WERI-Rb-1 (cell line): ENCODE measurements at regions not wholly inside any gene's neighbourhood (a gene's known extent, or its start where the extent isn't known, plus 50 kb on each side); places are given as distances from the start of the nearest gene placed in this dataset.

Experiments used
- DNase-seq: peaks from one replicate; pipeline ENCODE4 v3.0.0-alpha.2; 2020
- H3K27ac ChIP-seq: fragments of 250-450 bp; sonication (Bioruptor Pico); 2 replicates; pipeline ENCODE4 v1.5.1; 2020; ENCODE audit warnings: mild to moderate bottlenecking, moderate library complexity
- H3K27me3 ChIP-seq: fragments of 250-450 bp; sonication (Bioruptor Pico); 2 replicates; pipeline ENCODE4 v1.5.1; 2021; ENCODE audit warnings: mild to moderate bottlenecking, low read depth, moderate library complexity; ENCODE audit not compliant: insufficient read depth, severe bottlenecking
- H3K36me3 ChIP-seq: fragments of 250-450 bp; sonication (Bioruptor Pico); 2 replicates; pipeline ENCODE4 v1.5.1; 2020; ENCODE audit warnings: mild to moderate bottlenecking, moderate library complexity
- H3K4me3 ChIP-seq: 2 replicates; pipeline ENCODE4 v1.5.1; 2011; ENCODE audit warnings: low read depth, mild to moderate bottlenecking, control low read depth, low read length
- H3K9me3 ChIP-seq: fragments of 250-450 bp; sonication (Bioruptor Pico); 2 replicates; pipeline ENCODE4 v1.5.1; 2021; ENCODE audit warnings: mild to moderate bottlenecking, moderate library complexity; ENCODE audit not compliant: severe bottlenecking
- TF ChIP-seq, protein P1 (sequence below): IDR thresholded peaks from 2 replicates; pipeline ENCODE4 v1.5.1; 2011; ENCODE audit warnings: low read depth, mild to moderate bottlenecking, control low read depth, inconsistent platforms, low read length

DNA sequence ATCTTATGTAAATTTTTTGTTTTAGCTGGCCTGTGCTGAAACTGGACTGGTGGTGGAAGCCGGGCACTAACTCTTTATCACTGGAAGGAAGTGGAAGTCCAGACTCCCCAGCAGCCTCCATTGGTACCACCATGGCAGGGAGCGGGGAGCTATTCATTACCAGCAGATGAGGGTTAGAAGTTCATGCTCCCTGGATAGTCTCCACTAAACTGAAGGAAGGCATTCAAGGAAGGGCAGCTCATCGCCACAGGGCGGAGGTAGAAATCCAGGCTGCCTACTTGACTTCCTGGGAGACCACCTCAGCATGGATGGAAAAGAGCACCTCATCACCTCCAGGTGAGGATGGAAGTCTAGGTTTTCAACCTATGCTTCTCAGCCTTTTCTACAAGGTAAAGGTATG lies 130.9 kb downstream of the SLC16A9 start:
- TF ChIP-seq, protein P1, sequence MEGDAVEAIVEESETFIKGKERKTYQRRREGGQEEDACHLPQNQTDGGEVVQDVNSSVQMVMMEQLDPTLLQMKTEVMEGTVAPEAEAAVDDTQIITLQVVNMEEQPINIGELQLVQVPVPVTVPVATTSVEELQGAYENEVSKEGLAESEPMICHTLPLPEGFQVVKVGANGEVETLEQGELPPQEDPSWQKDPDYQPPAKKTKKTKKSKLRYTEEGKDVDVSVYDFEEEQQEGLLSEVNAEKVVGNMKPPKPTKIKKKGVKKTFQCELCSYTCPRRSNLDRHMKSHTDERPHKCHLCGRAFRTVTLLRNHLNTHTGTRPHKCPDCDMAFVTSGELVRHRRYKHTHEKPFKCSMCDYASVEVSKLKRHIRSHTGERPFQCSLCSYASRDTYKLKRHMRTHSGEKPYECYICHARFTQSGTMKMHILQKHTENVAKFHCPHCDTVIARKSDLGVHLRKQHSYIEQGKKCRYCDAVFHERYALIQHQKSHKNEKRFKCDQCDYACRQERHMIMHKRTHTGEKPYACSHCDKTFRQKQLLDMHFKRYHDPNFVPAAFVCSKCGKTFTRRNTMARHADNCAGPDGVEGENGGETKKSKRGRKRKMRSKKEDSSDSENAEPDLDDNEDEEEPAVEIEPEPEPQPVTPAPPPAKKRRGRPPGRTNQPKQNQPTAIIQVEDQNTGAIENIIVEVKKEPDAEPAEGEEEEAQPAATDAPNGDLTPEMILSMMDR = no peak
- Histone ChIP-seq H3K4me3 (no peak overlapping the region), H3K36me3 (no peaks in the 10 kb centered on the region), H3K27ac (no peak overlapping the region), H3K9me3 (no peaks in the 10 kb centered on the region), H3K27me3 (no peaks in the 10 kb centered on the region)
- no peak for DNase-seq

DNA sequence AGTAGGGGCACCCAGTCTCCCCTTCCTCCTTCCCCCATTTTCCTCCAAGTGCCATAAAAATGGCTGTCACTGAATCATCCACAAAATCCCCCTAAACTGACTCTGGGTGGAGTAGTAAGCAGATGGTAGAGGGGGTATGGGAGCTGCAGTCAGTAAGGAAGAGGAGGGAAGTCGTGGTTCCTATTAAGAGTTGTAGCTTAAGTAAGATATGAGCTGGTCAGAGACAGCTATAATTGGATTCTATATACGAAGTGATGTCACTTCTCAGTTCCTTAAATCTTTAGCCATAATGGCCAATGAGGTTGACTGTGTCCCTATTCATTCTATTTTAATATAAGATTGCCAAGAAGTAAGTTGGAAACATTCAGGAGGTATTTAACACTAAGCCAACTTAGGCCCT lies 131.7 kb downstream of the SLC16A9 start:
- Histone ChIP-seq H3K36me3 (no peaks in the 10 kb centered on the region), H3K4me3 (no peak overlapping the region), H3K27me3 (no peaks in the 10 kb centered on the region), H3K27ac (no peak overlapping the region), H3K9me3 (no peaks in the 10 kb centered on the region)
- no peak for DNase-seq
- TF ChIP-seq, protein P1 = no peak

DNA sequence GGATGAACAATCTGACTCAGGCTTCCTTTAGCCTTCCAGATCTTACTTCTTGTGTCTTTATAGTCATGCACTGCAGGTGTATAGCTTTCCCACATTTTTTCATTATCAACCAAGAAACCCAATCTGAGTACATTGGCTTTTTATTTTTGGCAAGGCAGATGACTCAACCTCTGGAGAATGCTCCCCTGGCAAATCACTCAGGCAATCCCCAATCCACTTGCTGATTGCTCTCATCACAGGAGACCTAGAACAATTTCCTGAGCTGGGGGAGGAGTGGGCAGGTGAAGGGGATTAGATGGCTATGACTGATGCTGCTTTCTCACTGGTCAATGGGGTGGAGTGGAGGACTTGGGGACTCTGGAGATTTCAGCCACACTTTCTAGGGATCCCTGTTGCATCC lies 134.4 kb downstream of the SLC16A9 start:
- TF ChIP-seq, protein P1 = no peak
- H3K27me3 ChIP-seq = no peaks in the 10 kb centered on the region
- no peaks in the 10 kb centered on the region for H3K9me3 ChIP-seq
- DNase-seq = no peak
- H3K36me3 ChIP-seq = no peaks in the 10 kb centered on the region
- H3K27ac ChIP-seq = no peak overlapping the region
- H3K4me3 ChIP-seq = no peak overlapping the region

DNA sequence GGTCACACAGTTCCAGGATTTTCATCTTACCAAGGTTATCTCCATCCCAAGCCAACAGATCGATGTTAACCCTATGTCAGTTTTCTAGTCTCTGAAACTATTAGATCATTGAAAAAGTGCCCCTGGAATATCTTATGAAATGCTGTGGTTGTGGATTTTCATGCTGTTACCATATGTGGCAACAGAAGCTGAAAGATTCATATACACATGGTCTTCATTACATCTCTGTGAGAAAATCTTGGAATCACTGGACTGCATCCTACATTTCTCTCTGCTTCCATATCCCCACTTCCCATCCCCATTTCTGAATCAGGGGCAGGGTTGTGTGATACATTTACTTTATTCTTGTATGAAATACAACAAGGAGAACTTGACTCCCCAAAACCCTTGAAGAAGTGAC lies 146.1 kb downstream of the SLC16A9 start:
- Histone ChIP-seq H3K27ac (no peak overlapping the region), H3K9me3 (no peaks in the 10 kb centered on the region), H3K27me3 (no peaks in the 10 kb centered on the region), H3K4me3 (no peak overlapping the region), H3K36me3 (no peaks in the 10 kb centered on the region)
- TF ChIP-seq, protein P1 = no peak
- no peak for DNase-seq

DNA sequence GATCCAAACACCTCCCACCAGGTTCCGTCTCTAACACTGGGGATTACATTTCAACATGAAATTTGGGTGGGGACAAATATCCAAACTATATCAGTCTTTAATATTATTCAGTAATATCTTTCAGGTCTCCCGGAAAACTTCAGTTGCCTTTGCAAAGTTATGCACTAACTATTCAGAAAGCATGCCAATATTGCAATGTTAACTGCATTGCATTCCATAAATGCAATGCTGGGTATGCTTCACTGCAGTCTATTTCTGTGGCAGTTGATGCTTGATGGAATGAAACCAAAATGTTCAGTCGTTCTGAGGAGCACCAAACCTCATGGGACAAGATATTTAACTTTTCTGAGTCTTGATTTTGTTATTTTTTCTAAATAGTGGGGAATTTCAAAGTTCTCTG lies 147.5 kb downstream of the SLC16A9 start:
- no peaks in the 10 kb centered on the region for H3K36me3 ChIP-seq
- no peaks in the 10 kb centered on the region for H3K27me3 ChIP-seq
- H3K27ac ChIP-seq = no peak overlapping the region
- TF ChIP-seq, protein P1 = no peak
- H3K4me3 ChIP-seq = no peak overlapping the region
- no peaks in the 10 kb centered on the region for H3K9me3 ChIP-seq
- no peak for DNase-seq

DNA sequence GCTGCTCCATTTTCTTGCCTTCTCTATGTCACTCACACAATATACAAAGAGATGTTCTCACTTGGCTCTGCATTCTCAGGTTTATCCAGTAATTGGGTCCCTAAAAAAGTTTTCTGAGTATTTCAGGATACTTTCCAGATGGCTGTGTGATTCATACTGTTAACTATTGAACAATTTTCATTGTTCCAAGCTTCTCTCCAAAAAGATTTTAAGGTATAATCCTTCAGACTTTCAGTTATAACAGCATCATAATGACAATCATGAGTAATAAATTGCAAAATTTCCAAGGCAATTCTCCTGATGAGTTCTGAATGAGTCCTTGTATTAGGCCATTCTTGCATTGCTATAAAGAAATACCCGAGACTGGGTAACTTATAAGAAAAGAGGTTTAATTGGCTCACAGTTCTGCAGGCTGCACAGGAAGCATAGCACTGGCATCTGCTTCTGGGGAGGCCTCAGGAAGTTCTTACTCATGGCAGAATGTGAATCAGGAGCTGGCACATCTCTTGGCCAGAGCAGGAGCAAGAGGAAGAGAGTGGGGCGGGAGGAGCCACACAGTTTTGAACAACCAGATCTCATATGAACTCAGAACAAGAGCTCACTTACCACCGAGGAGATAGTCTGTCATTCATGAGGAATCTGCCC lies 148.1 kb downstream of the SLC16A9 start:
- Histone ChIP-seq H3K36me3 (no peaks in the 10 kb centered on the region), H3K27me3 (no peaks in the 10 kb centered on the region), H3K27ac (no peak overlapping the region), H3K9me3 (no peaks in the 10 kb centered on the region), H3K4me3 (no peak overlapping the region)
- DNase-seq = no peak
- TF ChIP-seq, protein P1 = no peak
